GM04504 (cell line): ENCODE measurements at regions not wholly inside any gene's neighbourhood (a gene's known extent, or its start where the extent isn't known, plus 50 kb on each side); places are given as distances from the start of the nearest gene placed in this dataset.
A peak's percentile ranks its signal among the peaks of the same experiment; 100 is the strongest.
"Not testable (repeated sequence)": the region's sequence is repeated elsewhere in the genome, so short reads cannot be mapped to it uniquely, and the experiment has no call there.

ENCODE experiments used
- DNase-seq: peaks from one replicate; pipeline ENCODE4 v3.0.0-alpha.2; 2012; ENCODE audit warnings: low read depth

DNA sequence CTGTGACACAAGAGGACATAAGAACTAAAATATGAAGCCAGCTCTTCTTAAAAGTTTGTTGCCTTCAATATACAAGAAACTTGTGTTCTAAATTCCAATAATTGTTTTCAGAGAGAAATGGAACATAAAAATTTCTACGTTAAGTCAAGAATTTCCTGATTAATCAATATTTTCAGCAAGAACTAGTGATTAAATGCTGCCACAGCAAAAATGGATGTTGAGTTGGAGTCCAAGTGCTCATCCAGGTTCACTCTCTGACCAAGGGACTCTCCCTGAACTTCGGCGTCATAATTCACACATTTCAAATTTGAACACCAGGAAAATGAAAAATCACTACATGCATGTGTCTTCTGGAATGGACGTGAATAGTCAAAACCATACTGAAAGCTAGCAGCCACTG is 1263.6 kb upstream of the GOT2 start:
- DNase-seq, result no peak

DNA sequence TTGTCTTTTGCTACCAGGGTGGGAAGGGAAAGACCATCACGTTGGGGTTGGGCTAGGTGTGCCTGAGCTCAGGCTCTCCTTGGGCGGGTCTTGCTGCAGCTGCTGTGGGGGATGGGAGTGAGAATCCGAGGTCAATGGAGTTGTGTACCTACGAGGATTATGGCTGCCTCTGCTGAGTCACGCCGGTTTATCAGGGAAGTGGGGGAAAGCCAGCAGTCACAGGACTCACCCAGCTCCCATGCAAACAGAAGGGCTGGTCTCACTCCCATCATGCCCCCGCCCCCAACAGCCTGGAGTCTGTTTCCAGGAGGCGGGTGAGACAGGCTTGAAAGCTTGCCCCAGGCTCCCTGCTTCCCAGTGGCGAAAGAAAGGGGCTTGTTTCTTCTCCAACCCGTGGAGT is 1259.0 kb upstream of the GOT2 start:
- DNase-seq, result no peak

DNA sequence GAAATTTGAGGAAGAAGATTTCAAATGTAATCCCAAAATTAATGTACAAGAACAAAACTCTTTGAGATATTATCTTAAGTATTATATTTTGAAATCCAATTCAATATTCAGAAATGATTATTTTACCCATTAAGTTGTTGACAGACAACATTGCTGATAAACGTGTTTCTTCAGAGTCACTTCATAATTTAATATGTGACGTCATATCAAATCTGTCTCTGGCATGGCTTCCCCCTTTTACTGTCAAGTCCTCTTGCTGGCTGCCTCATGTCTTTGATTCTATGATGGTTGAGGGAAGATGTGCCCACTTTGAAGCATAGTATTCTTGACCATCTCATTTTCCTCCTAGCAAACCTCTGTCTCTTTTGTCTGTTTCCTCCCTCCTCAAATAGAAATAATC is 1257.1 kb upstream of the GOT2 start:
- DNase-seq, result no peak

DNA sequence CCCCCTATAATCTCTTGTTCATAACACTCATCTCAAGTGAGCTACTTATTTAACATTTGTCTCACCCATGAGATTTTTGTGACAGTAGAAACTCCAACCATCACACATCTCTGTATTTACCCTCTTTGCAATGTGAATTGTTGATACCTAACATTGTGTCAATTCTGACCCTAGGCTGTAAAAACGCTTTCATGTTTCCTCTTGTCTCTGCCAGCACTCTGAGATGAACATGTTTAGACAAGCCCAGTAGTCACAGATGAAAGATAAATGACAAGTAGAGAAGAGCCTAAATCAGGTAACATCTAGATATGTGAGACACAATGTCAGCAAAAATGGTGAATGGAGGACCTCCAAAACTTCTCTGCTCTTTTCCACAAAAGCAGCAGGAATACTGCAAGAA is 1254.5 kb upstream of the GOT2 start:
- no peak for DNase-seq

DNA sequence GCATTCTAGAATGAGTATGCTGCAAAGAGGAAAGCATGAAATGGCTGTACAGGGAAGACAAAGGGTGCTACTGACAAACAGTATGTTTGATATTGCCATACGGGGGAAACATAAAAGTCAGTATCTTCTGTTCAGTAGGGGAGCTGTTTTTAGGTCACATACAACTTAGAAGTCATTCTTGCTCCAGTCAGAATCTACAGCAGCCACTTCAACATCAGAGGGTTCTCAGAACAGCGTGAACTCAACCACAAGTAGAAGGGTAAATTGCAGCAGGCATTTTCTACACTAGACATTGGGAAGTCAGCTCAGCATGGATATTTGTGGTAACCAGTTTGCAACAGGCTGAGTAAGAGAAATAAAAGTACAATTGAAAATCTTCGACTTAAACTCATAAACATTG is 1241.8 kb upstream of the GOT2 start:
- no peak for DNase-seq

DNA sequence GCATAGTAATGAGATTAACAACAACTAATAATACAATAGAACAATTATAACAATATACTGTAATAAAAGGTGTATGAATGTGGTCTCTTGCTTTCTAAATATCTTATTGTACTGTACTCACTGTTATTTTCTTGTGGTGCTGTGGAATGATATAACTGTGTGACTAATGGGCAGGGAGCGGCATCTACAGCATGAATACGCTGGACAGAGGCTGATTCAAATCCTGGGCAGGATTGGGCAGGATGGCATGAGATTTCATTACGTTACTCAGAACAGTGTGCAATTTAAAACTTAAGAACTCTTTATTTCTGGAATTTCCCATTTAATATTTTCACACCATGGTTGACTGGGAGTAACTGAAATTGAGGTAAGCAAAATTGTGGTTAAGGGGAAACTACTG is 1239.8 kb upstream of the GOT2 start:
- DNase-seq, result no peak

DNA sequence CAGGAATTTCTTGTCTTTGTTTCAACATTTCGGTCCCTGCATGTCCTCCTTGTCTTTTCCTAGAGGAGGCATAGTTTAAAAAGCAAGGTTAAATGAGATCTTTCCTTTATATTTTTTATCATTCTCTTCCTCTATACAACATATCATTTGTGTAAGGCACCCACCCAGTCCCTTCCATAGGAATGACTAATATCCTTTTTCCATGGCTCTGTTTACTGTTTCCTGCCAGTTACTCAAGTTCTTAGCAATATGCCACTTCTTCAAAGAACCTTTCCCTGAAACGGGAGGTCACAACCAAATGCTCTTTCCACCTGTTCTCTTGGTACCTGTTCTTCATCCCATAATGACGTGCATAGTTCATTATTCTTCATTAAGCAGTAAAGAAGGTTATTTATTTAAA is 1237.1 kb upstream of the GOT2 start:
- DNase-seq, result no peak

DNA sequence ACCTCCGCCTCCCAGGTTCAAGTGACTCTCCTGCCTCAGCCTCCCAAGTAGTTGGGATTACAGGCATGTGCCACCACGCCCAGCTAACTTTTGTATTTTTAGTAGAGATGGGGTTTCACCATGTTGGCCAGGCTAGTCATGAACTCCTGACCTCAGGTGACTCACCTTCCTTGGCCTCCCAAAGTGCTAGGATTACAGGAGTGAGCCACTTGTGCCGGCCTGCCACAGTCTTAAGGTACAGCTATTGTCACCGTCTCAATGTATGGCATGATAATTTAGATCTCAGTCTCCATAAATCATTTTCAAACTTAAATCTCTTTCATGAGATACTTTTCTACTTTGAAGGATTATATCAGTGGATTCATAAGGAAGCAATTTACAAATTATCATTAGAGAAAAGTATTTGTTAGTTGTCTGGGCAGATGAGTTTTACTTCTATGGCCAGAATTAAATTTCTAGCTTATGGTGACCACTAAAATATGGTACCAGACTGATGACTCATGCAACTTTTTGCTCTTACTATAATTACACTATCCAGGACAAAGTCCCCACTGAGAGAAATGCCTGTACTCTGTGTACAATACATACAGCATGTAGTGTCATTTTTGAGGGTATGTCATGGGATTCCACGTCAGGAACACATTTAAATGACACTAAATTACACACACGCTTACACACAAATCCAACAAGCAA is 1230.3 kb upstream of the GOT2 start:
- DNase-seq, result no peak

DNA sequence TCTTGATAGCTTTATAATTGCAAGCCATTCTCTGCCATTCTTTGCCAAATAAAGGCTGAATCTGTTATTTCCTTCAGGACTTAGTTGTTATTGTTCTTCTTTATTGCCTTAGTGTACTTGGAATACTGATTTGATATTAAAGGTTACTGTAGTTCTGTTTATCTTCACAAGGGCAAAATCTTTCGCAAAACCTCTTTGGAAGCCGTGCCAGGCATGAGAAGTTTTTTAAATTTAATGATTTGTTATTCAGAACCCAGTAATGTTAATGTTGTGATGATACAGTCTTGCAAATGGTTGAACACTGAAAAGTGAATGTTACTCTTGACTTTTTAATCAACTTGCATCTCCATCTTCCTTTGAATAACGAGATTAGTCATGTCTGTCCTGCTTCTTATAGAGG is 1225.2 kb upstream of the GOT2 start:
- DNase-seq, result no peak

DNA sequence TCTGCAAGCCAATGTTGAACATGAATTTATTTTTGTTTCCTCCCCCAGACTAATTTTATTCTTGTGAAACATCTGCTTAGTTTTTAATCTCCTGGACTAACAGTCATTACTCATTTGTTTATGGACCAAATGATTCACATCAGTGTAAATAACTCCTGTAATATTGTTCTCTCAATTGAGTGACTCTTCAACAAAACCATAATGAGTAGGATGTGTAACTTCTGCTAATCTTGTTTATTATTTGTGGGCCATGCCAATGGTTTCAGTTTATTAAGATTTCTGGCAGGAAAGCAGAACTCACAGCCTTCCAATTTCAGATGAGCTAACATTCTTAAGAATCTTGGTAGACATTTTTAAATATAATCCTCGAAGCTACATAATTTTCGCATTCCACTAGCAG is 1216.3 kb upstream of the GOT2 start:
- DNase-seq, result no peak

DNA sequence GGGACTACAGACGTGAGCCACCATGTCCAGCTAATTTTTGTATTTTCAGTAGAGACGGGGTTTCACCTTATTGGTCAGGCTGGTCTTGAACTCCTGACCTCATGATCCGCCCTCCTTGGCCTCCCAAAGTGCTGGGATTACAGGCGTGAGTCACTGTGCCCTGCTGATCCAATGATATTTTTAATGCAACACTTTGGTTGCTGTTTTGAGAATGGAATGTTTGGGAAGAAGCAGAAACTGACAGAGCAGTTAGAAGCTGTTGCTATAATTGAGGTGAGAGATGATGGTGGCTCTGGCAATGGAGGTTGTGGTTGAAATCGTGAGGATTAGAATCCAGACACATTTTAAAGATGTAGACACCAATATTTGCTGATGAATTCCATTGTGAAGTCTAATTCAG is 1209.9 kb upstream of the GOT2 start:
- DNase-seq, result not testable (repeated sequence)

DNA sequence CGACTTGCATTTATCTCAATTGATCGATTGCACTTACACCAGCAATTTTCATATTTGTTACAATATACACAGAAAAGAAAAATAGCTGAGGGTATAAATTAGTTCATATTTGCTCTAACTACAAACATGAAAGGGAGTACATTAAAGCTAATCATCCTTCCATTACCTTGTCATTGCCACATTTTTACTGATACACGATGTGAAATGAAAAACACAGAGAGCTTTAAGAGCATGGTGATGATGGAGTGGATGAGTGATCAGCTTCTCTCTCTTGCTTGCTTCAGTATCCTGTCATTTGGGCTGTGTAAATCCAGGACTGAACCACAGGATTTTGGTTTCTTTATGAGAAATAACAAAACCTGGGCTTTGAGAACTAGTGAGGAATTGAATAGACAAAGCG is 1207.5 kb upstream of the GOT2 start:
- DNase-seq, result no peak

DNA sequence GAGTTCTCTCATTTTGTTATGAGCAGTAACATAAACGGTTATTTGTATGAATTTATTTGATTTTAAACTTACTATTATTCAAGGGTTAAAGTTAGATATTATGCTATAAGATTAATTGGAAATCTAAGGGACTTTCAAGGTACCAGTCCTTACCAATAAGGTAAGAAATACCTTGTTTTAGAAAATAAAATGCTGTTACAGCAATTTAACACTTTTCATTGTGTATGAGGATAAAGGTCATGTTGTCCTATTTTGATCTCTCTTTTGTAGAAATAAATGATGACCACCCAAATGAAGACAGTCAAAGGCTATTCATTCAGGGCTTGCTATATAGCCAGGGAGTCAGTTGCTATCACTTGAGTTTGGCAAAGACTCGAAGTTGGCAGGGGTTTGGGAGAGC is 1185.9 kb upstream of the GOT2 start:
- DNase-seq, result no peak

DNA sequence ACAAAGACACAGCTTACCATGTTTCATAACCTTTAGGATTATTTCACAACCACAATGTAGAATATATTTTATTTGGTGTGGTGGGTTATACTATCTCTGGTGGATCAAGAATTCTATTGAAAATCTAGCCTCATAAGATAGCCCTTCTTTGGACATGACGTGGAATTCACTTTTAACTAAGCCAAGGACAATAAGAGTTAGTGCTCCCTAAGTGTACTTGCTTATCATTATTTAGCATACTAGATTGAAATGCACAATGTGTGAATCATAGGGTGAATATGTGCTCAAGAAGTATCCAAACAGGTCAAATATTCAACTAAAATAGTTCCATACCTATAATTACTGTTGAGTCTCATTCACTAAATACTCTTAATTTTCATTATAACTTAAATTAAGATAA is 1179.5 kb upstream of the GOT2 start:
- no peak for DNase-seq

DNA sequence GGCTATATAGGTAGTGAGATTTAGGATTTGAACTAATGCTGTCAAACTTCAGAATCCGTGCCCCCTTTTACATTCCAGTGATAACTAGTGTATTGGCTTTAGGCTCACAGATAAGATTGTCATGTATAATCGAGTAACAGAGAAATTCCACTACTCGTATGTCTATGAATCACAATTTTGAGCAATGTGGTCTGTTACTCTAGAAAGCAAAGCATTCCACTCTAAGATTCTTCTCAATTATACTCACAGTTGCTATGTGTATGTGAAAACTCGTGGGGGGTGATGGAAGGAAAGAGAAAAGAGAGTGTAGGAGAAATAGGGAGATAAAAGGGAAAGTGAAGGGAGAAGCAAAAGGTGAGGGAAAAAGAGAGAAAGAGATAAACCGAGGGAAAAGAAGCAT is 1175.1 kb upstream of the GOT2 start:
- no peak for DNase-seq

DNA sequence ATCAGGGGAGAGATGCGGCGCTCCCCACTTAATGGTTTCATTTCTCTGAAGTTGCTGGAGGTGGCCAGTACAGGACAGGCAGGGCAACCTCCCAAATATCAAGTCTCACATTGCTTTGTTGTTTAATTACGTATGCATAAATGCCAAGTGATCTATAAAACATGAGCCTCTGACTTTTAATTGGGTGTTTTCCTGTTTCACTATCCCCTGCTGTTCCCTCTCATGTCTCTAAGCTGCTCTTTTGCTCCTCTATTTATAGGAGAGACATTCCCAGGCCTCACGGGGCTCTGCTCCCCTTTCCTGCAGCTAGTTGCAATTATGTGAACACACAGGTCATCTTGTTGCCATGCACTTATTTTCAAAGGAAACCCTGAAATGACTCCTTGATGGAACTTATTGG is 1173.5 kb upstream of the GOT2 start:
- DNase-seq, result no peak

DNA sequence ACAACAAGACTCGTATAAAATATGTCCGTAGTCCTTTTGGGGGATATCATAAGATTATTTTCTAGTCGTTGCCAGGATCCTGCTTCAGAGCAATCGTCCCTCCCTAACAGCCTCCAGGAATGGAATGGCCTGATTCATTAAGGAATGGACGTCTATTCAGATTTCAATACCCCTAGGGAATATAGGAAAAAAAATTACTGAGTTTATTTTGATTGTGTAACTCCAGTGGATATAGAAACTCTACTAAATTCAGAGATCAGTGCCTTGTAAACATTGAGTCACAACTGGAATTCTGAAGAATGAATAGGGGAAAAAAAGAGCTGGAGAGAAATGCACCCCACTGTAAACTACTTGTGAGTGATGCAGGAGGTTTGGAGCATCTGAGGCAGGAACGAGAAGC is 1171.5 kb upstream of the GOT2 start:
- no peak for DNase-seq

DNA sequence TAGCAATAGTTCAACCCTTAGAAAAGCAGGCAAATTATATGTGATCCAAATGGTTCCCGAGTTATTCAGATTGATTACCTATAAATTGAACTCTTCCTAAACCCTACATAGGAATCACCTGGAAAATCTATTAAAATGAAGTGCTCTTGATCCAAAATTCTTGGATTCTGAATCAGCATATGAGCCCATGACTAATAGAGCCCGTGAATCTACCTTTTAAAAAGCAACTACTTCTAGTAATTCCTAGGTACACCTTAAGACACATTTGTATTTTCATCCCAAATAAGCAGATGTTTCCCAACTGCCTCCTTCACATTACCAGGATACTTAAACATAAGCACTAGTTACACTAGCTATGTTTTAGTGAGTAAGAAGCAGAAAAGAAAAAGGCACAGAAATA is 1171.0 kb upstream of the GOT2 start:
- no peak for DNase-seq

DNA sequence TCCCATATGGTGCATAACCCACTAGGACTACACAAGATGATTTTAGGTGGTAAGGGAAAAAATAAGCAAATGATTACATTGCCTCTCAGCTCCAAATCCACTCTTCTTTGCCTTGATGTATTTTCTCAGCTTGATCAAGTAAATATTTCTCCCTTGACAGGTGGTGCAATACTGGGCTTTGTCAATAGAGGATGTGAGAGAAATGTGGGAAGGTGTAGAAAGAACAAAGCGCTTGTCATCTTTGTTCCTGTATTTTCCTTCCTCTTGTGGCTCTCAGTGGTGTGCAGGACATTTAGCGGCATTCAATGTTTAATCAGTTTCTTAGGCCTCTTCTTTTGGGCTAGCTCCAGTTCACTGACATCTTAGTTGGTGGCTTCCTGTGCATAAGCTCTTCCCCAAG is 1165.8 kb upstream of the GOT2 start:
- DNase-seq, result no peak

DNA sequence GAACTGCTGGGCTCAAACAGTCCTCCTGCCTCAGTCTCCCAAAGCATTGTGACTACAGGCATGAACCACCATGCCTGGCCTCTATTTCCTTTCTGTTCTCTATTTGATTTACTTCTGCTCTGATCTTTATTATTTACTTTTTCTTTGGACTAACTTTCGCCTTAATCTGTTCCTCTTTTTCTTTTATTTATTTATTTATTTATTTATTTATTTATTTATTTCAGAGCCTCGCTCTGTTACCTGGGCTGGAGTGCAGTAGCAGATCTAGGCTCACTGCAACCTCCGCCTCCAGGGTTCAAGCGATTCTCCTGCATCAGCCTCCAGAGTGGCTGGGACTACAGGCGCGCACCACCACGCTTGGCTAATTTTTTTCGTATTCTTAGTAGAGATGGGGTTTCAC is 1158.3 kb upstream of the GOT2 start:
- DNase-seq, result no peak

DNA sequence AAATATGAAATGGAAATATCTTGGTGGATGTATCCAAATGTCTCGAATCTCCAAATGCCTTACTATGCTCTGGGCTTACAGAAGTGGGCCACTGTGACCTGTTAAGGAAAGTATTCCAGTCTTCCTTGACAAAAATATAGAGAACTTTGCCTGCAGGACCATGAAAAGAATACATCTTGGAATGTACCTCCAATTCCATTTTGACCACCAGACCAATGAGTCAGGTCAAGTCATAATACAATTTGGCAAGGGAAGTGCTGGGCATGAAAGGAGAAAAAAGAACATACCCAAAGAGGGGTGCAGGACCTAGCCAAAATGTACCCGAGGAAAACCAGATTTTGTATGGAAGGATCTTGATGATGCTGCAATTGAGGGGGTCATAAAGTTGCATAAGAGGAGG is 1153.7 kb upstream of the GOT2 start:
- no peak for DNase-seq

DNA sequence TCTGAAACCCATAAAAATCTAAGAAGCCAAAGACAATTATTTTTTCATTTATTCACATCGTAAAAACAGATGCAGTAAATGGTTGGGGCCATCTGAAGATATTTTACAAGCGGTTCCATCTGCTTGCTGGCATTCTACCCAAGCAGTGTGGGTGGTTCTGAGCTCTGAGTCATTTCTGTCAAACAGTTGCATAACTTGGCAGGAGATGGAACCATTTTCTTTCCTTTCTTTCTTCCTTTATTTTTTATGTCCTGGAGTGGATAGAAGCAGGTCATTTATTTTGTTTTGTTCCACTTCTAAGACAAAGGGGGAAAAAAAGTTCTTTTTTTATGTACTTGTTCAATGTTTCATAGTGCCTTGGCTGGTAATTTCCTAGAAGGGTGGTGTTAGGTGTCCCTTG is 1151.9 kb upstream of the GOT2 start:
- peak; percentile 93 for DNase-seq

DNA sequence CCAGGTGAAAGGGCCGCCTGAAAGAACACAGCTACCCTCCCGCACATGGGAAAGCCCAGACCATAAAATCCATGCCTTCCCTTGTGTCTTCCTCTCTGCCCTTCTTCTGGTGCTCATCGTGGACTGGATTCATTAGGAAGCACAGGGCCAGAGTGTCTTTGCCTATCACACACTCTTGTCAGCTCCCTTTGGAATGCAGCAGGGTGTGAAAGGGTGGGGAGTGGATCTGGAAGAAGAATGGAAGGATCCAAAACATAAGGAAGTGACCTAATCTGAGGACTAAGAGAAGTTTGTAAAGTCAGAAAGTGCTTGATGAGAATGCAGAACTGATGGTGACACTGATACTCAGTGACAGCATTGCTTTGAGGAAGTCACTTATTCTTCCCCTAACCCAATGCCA is 1147.3 kb upstream of the GOT2 start:
- DNase-seq, result no peak

DNA sequence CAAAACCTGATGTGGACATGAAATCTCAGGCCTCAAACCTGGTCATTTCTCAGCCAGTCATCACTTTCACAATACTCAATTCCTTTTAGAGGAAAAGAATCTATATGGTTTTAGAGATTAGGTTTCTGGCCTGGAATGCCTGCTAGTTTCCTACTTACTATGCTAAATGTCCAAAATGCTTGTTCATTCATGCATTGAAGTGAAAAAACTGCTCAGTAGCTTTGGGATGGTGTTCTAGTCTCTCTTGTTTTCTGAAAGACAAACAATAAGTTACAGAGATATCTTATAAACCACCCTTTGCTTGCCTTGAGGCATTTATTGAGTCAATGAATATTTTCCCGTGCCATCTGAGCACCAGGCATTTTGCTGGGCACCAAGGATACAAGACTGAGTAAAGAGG is 1146.5 kb upstream of the GOT2 start:
- no peak for DNase-seq

DNA sequence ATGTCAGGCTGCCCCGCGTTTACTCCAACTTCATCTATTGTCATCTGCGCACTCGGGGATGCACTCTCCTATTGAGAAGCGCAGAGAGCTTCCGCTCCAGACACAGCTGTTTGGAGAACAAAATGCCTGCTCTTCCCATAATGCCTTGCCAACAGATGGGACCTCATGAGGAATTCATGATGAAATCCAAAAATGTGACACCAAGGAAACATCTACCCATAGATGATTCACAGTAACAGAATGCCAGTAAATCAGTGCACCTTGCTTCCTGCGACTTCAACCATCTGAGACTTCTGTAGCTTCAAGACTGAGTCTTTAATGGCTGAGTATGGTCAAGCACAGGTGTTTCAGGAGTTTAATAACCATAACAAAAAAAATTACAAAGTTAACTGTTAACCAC is 1144.9 kb upstream of the GOT2 start:
- DNase-seq, result no peak
